GF-D8 (cell line): ENCODE measurements at regions not wholly inside any gene's neighbourhood (a gene's known extent, or its start where the extent isn't known, plus 50 kb on each side); places are given as distances from the start of the nearest gene placed in this dataset.

ENCODE experiments used
- DNase-seq: peaks from one replicate; lab custom pipeline; 2025; lab: John Stamatoyannopoulos, UW

GRCh38 chr1:221470000-221470698 lies 271.7 kb downstream of the DUSP10 start:
- no peak for DNase-seq

DNA sequence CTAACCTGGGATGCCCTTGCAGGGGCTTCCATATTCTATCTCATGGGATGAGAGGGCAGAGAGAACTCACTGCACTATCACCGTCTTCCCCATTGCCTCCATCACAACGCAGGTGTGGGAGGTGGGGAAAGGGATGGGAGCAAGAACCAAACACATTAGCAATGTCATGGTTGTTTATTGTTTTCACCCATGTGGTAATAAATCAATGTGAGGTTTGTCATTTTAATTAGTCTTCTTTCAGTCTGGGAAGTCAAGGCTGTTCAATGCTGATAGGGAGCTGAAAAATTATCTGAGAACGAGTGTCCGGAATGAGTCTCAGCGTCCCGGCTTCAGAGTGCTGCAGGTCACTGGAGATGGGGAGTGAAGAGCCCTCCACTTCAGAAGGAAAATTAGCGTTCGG lies 268.5 kb downstream of the DUSP10 start:
- no peak for DNase-seq

GRCh38 chr1:221477252-221477651 lies 264.6 kb downstream of the DUSP10 start:
- DNase-seq: no peak

DNA sequence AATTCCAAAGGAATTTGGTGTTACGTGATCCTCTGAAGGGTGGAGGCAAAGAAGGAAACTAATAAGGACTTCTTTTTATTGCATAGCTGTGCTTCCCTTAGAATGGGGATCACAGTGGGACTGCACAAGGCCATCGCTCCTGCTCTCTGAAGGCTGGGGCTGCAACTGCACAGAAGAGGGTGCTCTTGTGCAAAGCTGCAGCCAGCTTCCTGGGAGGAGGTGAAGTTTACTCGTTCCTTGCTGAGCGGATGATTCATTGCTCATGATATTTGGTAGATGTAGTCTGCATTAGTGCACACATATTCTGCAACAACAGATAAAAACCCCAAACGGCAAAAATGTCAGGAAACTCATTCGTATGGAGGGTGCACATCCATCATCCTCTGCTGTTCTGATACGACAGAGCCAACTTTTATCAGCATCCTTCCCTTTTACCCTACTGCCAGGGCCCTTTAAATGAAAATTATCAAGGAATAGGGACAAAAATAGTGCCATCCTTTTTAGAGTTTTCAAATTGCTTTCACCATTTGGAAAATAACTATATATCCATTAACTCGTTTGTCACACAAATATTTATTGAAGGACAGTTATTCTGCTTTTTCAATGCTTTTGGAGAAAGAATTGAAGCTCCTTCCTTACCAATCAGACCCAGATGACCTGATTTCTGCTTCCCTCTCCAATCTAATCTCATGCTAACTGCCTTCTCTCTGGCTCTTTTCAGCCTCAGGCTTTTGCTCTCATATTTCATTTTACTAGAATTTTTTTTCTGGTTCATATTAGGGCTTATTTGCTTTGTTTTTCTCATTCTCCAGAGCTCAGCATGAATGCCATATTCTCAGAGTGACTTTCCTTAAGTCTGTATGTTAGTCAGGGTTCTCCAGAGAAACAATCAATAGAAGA lies 263.6 kb downstream of the DUSP10 start:
- DNase-seq: no peak

DNA sequence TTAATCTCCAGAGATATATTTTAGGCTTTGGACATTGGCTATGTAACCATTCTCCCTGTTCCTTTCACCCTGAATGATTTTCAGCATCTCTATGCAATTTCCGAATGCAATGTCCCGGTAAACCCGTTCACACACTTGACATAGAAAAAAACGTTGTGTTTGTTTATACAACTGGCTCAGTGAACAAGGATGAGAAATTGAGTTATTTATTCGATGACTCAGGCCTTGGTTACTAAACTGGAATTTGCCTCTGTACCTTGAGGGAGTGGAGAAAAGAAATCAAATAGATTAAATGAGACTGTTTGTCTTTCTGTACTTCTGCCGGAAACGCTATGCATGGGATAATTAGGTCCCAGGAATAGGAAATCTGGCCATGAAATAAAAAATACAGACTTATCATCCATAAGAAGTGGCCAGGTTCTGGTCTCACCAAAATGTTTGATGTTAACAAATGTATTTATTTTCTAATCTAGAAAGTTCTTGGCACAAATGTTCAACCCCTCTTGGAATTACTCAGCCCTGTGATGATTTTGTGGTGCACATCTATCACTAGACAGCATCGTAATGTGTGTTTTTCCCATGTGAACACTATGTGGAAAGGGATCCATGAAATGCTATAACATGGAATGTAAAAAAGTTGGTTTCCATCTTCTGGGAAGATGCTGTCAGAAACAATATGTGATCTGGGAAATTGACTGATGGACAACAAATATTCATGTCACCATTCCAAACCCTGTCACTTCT lies 253.9 kb downstream of the DUSP10 start:
- DNase-seq: no peak

- no peak for DNase-seq
These were observed 253.3 kb downstream of the DUSP10 start for GRCh38 chr1:221488550-221488949.

- no peak for DNase-seq
These were observed 247.2 kb downstream of the DUSP10 start for GRCh38 chr1:221494670-221495069.

GRCh38 chr1:221497046-221497445 lies 244.8 kb downstream of the DUSP10 start:
- DNase-seq: no peak

DNA sequence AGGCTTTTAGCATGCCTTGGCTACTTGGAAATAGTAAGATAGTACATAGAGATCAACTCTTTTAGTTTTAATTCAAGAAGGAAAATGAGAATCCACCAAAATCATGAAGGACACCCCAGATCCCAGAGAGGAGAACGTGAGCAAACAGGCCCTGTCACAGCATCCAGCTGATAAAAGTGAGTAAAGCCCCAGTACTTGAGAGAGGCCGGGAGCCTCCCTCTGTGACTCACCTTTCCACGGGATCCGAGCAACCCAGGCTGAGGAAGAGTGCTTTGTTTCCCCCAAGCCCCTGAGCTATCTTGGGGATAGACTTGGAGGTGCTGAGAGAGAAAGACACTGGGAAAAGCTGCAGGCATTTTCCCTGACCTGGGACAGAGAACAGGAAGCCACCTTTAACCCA lies 238.6 kb downstream of the DUSP10 start:
- DNase-seq: no peak

GRCh38 chr1:221509575-221510355 lies 232.1 kb downstream of the DUSP10 start:
- DNase-seq: no peak

DNA sequence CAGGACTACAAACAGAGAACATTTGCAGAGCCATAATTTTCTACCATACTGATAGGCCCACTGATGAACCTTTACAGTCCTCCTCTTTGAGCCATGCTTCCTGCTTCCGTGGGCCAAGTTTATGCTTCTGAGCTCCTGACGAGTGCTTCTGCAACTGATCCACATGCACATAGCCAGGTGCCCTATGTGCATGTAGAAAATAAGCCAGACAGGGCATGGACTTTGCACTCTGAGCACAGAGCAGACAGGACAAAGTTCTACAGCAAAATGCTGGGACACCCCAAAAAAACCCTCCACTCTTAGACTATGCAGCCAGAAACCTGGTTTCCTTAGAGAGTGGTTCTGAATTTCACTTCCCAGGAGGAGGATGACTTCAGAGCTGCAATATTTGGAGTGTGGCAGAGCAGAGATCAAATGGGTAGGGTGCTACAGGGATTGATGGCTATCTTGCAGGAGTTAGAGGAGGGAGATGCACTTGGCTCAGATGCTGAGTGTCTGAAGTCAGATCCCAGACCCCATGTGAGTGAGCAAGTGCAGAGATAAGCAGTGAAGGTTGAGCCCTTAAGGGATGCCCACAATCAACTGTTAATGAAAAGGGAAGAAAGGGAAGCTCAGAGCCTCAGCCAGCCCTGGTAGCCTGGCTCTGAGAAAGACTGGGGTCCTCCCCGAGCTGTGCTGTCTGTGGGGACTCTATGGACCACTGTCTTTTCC lies 230.9 kb downstream of the DUSP10 start:
- no peak for DNase-seq

- DNase-seq: no peak
These were observed 230.1 kb downstream of the DUSP10 start for GRCh38 chr1:221511797-221512196.

DNA sequence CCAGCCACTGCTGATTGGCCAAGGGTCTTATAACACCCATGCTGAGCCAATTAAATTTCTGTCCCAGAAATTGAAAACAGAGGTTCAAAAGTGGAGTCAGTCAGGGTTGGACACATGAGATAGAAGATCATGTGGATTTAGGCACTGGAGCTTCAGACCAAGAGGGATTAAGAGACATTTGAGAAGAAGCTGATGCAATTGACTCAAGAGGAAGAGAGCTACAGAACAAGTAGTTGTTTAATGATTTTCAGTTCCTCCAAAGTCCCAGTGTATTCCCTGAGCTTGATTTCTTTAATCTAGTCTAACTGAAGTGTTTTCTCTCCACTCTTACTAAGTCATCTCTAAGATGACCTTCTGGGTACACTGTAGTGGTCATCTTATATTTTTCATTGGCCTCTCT lies 227.1 kb downstream of the DUSP10 start:
- DNase-seq: no peak

DNA sequence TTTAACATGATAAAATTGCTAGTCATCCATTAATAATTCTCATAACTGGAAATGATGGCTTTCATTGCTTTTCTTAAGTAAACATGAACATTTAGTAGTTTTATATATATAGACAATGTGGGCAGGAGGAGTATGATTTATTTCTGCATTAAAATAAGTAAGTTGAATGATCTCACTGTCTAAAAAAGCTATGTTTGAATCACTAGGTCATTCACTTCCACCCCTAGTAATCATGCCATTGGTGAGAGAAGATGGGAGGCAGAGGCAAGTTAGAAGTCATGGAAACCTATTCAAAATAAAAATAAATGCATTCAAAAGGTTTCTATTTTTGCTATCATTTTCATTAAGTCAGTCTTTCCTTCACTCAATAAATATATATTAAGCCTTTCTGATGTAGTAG lies 226.4 kb downstream of the DUSP10 start:
- DNase-seq: no peak

GRCh38 chr1:221517961-221518360 lies 223.9 kb downstream of the DUSP10 start:
- DNase-seq: no peak

DNA sequence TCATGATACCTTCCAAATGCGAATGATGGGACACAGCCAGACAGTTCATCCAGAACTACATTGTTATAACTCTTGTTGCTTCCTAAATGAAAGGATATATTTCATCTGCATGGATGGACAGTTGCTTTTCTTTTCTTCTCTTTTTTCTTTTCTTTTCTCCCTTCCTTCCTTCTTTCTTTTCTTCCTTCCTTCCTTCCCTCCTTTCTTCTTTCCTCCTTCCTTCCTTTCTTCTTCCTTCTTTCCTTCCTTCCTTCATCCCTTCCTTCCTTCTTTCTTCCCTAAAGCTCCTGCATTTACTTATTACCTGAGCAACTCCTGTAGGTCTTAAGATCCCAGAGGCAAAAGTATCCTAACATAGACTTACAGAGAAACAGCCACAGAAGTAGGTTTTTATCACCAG lies 221.6 kb downstream of the DUSP10 start:
- DNase-seq: no peak

GRCh38 chr1:221521686-221522085 lies 220.2 kb downstream of the DUSP10 start:
- no peak for DNase-seq

DNA sequence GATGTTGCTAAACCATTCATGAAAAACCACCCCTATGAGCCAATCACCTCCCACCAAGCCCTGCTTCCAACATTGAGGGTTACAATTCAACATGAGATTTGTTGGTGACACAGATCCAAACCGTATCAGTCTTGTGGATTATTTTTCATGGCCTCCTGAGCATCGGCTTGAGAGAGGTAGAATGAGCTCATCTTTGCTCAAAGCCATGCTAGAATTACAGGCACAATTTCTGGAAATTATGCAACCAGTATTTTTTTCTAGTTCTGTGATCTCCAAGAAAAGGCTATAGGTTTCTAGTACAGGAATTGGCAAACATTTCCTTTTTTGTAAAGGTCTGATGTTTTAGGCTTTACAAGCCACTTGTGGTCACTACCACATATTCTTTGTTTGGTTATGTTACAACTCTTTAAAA lies 219.4 kb downstream of the DUSP10 start:
- DNase-seq: no peak

GRCh38 chr1:221525749-221526148 lies 216.1 kb downstream of the DUSP10 start:
- DNase-seq: no peak

DNA sequence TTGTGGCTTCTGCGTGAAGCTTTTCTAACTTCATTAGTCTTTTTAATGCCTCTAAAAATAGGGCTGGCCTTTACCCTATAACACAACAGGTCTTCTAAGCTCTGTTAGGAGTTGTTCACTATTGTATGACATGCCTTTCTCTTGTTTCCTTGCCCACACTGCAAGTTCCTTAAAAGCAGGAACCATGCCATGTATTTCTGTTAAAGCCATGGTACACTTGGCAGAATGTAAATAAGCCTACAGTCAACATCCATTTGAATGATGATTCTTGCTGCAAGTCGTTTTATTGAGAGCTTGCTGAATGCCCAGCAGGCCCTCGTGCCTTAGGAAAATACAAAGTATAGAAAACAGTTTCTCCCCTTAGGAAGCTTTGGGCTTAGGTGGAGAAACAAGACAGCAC lies 214.6 kb downstream of the DUSP10 start:
- DNase-seq: no peak
